ENCODE measurements at regions not wholly inside any gene's neighbourhood (a gene's known extent, or its start where the extent isn't known, plus 50 kb on each side); places are given as distances from the start of the nearest gene placed in this dataset.

GRCh38 chr7:156257904-156258303 lies 382.7 kb upstream of the RNF32 start:
- no peak for TF ChIP-seq CTCF (IDR thresholded peaks at IDR 0.05)
- no peak for TF ChIP-seq POLR2A (IDR thresholded peaks at IDR 0.05)

Data from esophagus squamous epithelium (tissue), 4 donors.